HT-29 (cell line): ENCODE measurements at regions not wholly inside any gene's neighbourhood (a gene's known extent, or its start where the extent isn't known, plus 50 kb on each side); places are given as distances from the start of the nearest gene placed in this dataset.
"Not testable (repeated sequence)": the region's sequence is repeated elsewhere in the genome, so short reads cannot be mapped to it uniquely, and the experiment has no call there.

ENCODE experiments used
- DNase-seq: peaks from one replicate; pipeline ENCODE4 v3.0.0-alpha.2; 2015; ENCODE audit warnings: low spot score

DNA sequence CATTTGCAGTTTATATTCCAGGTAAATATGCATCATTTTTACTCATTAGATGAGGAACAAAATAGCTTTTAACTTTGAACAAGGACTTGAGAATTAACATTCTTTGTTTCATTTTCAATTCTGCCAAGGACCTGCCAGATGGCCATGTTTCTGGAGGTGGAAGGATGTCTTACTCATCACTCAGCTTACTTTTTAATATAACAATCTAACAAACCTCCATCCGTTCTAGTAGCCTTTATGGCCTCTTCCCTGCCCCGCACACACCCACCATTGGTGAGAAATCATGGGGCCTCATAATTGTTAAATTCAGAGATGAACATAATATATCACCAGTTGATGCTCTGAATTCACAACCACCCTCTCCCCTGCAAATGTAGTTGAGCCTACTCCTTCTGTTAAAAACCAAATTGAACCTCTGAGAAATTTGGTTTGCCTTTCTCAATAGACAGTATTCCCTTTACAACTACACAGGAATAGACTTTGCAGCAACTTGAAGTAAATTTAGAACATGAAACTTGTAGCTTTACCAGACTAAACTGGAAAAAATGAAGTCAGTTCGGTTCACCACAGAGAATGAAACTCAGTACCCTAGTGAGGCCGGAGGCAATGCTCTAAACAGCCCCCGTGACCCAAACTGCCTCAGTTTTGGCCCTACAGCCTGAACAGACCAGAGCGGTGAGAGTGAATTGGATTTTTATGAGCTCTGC lies 50.1 kb upstream of the ACSL4 start:
- DNase-seq: no peak

DNA sequence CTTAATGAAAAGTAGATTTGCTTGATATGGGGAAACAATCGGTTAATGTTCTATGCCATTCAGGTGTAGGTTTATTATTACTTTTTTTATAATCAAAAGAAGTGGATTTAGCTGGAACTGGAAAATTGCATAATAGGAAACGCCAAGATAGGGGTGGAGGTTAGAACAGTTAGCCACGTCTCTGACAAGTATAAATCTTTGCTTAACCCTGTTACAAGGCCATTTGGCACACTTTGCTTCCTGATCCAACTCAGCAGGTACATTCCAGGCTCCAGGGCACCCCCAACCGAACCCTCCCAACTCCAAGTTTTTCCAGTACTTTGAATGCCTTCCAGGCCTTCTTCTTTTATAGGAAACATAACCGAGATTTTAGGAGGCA lies 50.6 kb upstream of the ACSL4 start:
- DNase-seq: no peak

DNA sequence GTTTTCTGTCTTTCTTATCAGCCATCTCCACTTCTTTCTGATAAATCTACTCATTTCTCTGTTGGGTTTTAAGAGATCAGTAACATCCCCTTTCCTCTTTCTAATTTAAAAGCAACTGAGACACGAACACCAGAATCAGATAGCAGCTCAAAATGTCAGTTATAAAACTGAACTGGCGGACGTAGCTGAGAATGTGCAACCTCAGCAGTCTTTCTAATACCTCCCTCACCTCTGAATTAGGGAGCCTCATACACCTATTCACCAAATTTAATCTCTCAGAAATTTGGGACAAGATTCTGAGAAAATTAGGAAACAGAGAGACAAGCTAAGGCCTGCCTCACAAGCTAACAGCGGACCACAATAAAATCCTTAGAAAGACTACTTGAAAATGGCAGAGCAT lies 52.0 kb upstream of the ACSL4 start:
- no peak for DNase-seq

DNA sequence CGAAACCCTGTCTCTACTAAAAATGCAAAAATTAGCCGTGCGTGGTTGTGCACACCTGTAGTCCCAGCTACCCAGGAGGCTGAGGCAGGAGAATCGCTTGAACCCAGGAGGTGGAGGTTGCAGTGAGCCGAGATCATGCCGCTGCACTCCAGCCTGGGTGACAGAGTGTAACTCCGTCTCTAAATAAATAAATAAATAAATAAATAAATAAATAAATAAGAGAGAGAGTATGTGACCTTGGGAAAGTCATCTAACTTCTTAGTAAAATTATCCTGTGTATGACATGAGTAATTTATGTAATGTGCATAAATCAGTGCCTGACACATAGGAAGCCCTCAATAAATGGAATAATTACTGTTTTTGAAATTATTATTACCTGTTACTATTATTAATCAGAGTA lies 57.5 kb upstream of the ACSL4 start:
- DNase-seq: not testable (repeated sequence)

DNA sequence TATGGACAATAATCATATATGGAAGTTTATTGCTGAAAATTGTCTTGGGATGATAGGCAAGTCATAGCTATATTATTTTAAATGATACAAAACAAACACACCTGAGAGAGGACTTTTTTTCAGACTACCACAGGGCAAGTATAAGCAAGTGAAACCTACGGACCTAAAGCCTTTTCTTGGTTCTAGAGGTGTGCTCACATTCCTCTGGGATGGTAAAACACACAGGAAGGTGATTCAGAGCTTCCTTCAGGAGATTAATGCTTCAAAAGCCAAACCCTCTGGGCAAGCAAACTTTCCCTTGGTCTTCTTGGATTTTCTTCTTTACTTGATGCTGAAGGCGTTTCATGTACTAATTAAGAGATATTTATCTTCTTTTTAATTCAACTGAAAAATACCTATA lies 60.1 kb upstream of the ACSL4 start:
- DNase-seq: no peak

DNA sequence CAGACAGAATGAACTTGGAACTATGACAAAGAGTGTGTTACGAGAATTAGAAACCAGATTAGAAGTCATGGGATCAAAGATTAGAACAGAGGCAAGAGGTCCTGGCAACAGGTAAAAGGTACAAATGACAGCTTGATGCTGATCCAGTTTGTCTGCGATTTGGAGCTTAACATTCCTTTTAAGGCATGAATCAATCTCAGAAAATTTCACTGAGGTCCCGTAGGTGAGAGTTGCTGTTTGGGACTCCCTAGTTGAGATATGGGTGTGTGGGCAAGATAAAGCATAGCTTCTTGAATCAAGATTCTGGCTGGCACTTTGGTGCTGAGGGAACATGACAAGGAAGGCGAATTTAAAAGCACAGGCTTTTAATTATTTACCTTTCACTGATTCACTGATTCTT lies 62.6 kb upstream of the ACSL4 start:
- DNase-seq: no peak

DNA sequence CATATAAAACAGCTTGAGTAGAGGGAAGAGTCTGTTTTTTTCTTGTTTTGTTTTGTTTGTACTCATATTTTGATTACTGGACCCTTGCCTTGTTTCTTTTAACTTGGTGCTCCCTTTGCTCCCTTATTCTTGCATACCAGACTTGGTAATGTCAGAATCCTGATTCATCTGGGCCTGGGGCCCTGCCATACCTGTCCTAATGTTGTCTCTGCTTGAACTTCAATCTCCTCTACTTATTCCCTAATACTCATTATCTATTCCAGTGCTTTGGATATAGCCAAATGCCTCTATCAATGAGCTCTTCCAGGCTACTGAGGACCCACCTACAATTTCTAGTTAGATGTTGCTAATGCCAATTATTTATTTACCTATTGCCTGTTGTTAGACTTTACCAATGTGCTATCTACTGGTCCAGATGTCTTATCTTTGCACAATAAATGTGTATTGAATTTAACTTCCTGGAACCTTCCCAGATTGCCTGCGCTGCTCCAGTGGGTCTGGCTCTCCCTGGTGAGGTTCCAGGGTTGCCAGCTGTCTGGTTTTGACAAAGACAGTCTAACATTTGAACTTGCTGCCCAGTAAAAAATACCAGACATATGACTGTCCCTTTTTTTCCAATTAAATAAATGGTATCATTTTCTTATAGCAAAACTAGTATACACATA lies 64.4 kb upstream of the ACSL4 start:
- DNase-seq: no peak

DNA sequence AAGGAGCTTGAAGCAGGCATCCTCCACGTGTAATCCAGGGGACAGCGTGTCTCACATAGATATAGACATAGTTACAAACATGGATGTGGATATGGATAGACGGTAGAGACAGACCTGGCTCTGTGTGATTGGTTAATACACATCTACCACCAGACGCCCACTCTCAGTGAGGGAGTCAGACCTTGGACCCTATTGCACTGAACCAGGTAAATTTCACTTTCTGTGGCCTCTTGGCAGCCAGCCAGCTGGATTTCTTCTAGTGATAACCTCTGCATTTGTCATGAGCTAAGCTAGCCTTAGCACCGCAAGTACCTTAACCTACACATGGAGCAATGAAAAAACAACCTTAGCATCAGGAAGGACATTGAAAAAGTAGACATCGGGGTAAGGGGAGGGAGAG lies 79.2 kb upstream of the ACSL4 start:
- DNase-seq: peak; percentile 10

DNA sequence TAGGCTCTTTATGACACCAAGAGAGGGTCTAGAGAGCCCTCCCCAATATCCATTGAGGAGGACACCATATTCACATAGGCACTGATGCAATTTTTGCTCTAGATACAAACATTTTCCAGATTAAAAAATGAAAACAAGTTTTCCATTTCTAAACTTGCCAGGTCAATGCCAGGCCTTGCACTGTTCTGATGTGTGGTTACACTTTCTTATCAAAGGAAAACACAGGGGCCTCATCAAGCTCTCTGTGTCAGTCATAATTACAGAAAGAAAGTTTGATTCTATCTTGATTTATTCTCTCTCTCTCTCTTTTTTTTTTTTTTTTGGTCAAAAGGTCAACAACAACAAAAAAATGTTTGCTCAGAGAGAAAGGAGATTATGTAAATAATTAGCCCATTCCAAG lies 80.2 kb upstream of the ACSL4 start:
- DNase-seq: no peak

DNA sequence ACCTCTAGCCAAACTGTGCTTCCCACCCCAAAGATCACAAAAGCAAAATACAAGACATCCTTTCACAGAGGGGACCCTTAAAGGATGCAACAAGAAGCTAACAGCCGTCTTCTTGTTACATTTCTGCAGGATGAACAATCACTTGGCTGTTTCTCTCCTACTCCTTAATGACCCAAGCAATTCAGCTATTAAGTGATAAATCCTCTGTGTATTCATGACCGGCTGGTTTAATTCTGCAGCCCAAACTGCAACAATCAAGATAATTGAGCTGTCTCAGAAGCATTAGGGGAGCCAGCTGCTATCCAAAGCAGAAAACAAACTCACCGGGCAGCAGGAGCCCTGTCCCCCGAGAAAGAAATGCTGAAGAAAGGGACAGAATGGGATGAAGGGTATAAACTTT lies 85.9 kb upstream of the ACSL4 start:
- DNase-seq: no peak

DNA sequence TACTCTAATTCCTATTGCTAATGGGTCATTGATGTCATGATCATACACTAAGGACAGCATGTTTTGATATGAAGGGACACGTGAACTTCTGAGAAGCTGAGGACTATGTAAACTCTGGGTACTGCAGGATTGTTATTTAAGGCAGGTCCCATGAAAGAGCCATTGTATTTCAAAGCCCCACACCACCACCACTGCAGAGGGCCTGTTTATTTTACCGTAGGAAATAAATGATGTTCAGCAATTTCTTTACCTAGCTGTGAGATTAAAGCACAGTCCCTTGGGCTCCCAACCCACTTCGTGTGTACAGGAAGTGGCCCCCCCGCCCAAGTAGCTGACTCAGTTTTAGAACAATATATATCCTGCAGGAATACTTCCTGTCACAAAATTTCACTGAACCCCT lies 89.8 kb upstream of the ACSL4 start:
- no peak for DNase-seq

DNA sequence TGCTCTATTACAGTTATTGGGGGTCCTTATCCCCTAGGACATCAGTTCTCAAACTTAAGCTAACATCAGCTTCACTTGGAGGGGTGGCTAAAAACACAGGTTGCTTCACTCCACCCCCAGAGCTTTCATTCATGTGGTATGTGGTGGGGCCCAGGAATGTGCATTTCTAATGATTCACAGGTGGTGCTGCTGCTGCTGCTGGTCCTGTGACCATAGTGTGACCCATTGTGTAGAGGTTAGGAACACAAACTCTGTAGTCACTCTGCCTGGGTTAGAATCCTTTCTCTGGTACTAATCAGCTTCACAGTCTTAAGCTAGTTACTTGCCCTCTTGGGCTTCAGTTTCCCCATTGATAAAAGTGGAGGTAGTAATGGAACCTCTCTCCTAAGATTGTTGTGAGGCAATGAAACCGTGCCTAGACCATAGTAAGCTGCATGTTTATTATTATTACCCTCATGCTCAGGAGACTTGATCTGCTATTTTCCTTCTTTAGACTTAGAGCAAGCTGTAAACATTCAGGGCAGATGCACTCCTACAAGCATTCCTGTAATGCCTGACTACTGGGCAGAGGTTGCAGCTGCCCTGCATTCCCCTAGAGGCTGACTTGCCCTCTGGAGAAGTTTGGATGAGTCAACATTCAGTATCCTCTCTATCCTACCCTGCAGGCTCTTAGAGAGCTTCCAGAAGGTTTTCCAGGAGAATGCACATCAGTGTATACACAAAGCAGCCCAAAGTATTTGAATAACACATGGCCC lies 94.1 kb upstream of the ACSL4 start:
- peak; percentile 28 for DNase-seq

DNA sequence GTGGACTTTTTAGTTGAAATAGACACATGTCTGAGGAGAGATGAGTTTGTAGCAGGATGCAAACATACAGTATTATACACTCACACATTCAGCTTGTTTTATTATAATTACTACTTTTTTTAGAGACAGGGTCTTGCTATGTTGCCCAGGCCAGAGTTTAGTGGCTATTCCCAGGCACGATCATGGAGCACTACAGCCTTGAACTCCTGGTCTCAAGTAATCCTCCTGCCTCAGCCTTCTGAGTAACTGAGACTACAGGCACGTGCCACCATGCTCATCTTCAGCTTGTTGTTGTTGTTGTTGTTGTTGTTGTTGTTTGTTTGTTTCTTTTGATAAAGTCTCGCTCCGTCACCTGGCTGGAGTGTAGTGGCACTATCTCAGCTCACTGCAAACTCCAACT lies 94.7 kb upstream of the ACSL4 start:
- DNase-seq: no peak

DNA sequence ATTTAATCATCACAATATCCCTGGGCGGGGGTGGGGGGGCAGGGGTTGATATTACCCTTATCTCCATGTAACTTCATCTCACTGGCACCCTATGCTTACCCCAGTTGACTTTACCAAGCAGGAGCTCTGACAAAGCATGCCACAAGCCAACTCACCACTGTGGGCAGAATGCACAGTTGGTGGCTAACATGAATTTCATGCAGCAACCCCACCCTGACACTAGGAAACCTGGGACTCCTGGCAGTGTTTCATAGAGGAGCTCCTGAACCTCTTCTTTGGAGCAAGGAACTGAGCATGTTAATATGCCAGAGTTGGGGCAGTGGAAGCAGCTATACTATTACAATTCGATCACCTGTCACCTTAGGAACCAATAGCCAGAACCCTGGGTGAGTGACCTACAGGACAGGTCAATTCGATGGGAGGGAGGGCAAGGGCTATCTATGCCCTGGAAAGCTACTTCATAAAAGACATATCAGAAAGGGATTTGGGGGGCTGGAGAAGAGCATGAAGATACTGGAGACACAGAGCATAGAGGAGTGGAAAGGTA lies 97.2 kb upstream of the ACSL4 start:
- DNase-seq: no peak

DNA sequence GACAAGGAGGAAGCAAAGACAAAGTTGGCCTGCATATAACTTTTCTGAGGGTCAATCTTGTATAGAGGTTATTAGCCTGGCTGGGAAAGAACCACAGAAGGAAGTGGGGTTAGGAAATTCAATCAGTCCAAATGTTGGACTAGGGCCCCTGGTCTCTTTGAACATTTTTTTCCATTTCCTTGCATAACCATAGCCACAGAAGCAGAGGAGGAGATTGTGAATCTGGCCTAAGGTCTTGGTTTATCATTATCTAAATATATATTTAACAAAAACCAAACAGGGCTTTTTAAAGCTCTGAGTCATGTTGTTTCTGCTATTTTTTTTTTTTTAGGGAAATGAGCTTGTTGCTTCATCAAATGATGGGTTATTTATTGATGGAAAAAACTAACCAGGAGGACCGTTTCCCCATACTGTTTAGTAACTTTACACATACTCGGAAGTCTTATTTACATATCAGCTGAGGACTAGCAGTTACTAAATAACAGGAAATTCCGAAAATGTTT lies 97.7 kb upstream of the ACSL4 start:
- DNase-seq: peak; percentile 25

DNA sequence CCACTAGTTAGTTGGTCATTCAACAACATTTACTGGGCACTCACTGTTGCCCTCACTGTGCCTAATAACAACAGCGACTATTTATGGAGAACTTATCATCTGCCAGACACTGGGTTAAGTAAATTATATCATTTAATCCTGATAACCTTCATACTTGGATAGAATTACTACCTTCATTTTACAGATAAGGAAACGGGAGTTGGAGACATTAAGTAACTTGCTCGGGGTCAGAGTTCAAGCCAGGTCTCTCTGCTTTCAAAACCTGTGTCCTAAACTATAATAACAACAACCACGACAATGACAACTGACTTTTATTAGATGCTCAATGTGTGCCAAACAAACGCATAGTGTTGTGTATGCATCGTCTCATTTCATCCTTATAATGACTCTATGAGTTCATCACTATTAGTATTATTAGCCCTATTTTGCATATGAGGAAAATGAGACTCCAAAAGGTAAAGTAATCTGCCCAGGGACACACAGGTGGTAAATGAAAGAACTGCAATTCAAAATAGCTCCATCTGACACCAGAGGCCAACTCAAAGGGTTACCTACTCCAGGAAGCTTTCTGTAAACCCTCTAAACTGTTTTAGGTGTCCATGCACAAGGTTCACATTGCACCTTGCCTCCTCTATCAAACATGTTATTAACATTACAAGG lies 98.4 kb upstream of the ACSL4 start:
- DNase-seq: no peak

DNA sequence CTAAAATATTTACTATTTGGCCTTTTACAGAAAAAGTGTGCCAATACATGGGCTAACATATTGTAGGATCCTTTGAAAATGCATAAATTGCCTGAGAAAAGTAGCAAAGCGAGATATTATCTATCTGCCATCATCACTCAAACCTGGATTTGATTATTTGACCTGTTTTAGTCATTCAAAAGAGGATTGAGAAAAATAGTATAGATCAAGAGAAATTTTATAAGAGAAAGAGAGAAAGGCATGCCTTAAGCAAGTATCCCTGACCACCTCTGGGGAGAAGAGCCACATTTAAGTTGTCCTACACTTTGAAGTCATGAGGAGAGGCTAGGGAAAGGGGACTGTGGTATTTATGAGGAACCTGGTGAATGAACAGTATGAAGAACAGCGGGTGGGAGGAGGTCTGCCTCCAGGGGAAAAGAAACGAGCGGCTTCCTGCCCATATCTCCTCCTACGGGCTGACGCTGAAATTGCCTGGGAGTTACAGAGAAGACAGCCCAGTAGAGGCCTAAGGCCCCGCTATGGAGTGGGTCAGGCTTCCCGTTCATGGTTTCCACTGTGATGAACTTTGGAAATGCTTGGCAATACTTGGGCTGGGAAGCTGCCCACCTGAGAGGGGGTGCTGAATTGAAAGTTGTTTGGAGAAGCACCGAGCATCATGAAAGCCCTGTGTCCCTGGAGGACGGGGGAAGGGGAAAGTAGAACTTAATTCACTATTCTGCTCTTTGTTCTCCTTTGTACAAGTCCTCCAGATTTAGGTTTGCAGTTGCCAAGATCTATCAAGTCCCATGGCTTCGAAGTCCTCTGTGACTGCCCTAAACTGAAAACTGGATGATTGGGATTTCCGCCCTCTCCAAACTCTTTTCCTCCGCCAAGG lies 106.9 kb upstream of the ACSL4 start:
- no peak for DNase-seq

DNA sequence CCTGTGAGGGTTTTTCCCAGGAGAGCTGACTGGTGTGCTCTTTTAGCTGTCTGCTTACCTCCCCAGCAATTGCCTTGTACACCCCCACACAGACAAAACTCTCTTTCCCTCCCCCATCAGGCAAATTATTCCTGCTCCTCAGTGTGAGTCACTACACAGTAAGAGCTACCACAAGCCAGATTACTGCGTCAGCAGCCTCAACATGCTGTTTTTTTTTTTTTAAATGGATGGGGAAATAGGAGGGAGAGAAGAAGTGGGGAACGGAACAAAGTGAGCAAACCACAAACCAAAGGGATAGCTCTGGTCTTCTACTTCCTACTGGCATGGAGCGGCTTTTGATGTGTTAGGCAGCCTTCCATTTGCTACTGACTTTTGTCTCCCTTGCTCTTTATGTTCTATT lies 107.5 kb upstream of the ACSL4 start:
- no peak for DNase-seq

DNA sequence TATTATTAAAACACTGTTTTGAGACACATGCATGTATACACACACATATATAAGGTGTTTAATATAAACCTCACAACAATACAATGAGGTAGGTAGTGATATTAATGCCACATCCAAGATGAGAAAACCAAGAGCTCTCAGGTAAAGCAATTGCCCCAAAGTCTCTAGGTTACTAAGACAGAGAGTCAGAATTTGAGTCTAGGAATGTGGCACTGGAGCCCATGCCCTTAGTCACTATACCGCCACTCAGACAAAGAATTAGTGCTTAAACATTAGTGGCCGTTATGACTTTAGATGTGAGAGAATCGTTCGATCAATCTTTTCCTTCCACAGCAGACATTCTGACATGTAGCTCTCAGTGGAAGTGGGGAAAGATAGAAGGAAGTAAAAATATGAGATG lies 108.2 kb upstream of the ACSL4 start:
- DNase-seq: no peak

DNA sequence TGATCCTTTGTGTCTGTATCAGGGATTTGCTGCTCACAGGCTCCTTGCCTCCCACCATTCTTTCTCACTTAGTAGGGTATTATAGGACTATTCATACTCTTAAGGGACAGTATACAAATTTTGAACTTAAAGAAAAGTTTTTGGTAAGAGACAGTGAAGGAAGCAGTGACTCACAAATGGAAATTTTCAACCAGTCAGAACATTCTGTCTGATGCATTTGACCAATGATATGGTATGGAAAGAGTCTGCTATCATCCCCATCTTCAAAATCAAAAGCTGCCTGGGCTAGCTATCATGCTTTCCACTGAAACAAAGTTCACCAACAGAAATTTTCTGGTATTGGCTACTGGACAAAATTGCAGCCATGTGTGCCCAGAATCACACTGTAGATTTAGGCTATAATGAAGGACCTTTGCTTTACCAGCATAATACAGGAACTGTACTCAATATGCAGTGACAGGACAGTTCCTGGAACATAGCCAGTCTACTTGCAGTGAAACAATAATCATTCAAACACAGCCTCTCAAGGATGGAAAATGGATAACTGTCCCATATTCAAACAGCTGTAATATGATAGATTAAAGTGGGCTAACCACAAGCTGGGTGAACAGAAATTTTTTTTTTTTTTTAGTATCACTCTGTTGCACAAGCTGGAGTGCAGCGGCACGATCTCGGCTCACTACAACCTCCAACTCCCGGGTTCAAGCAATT lies 109.0 kb upstream of the ACSL4 start:
- no peak for DNase-seq
